ENCODE measurements at regions not wholly inside any gene's neighbourhood (a gene's known extent, or its start where the extent isn't known, plus 50 kb on each side); places are given as distances from the start of the nearest gene placed in this dataset.
"Not testable (repeated sequence)": the region's sequence is repeated elsewhere in the genome, so short reads cannot be mapped to it uniquely, and the experiment has no call there.

- H3K9me3 Mint-ChIP-seq (ENCODE audit: low read depth) = no peaks in the 10 kb centered on the region
- H3K36me3 Mint-ChIP-seq (ENCODE audit: low read depth) = no peaks in the 10 kb centered on the region
- no peak overlapping the region for H3K27ac Mint-ChIP-seq (ENCODE audit: unreplicated experiment)
- DNase-seq (ENCODE audit: low spot score) = no peak
- H3K27me3 Mint-ChIP-seq (ENCODE audit: low read depth) = no peaks in the 10 kb centered on the region
- TF ChIP-seq CTCF (IDR thresholded peaks at IDR 0.05) = no peak
- no peaks in the 10 kb centered on the region for H3K4me1 Mint-ChIP-seq (ENCODE audit: low read depth)
- H3K4me3 Mint-ChIP-seq (ENCODE audit: unreplicated experiment) = no peak overlapping the region
Observed at GRCh38 chr16:80253741-80254140, 287.1 kb upstream of the DYNLRB2 start.

GRCh38 chr16:80250381-80250780 lies 290.4 kb upstream of the DYNLRB2 start:
- peaks cover 4% of the 10 kb centered on the region for H3K4me1 Mint-ChIP-seq (ENCODE audit: low read depth)
- no peaks in the 10 kb centered on the region for H3K36me3 Mint-ChIP-seq (ENCODE audit: low read depth)
- H3K4me3 Mint-ChIP-seq (ENCODE audit: unreplicated experiment) = no peak overlapping the region
- no peaks in the 10 kb centered on the region for H3K27me3 Mint-ChIP-seq (ENCODE audit: low read depth)
- no peak for TF ChIP-seq CTCF (IDR thresholded peaks at IDR 0.05)
- no peak overlapping the region for H3K27ac Mint-ChIP-seq (ENCODE audit: unreplicated experiment)
- H3K9me3 Mint-ChIP-seq (ENCODE audit: low read depth) = no peaks in the 10 kb centered on the region
- DNase-seq (ENCODE audit: low spot score) = no peak

GRCh38 chr16:80243303-80243702 lies 297.5 kb upstream of the DYNLRB2 start:
- peaks cover 12% of the 10 kb centered on the region for H3K9me3 Mint-ChIP-seq (ENCODE audit: low read depth)
- H3K36me3 Mint-ChIP-seq (ENCODE audit: low read depth); H3K27ac Mint-ChIP-seq (ENCODE audit: unreplicated experiment); DNase-seq (ENCODE audit: low spot score); H3K4me1 Mint-ChIP-seq (ENCODE audit: low read depth); H3K4me3 Mint-ChIP-seq (ENCODE audit: unreplicated experiment); H3K27me3 Mint-ChIP-seq (ENCODE audit: low read depth): not testable (repeated sequence)

- not testable (repeated sequence) for H3K4me3 Mint-ChIP-seq (ENCODE audit: unreplicated experiment); H3K27ac Mint-ChIP-seq (ENCODE audit: unreplicated experiment); H3K4me1 Mint-ChIP-seq (ENCODE audit: low read depth); DNase-seq (ENCODE audit: low spot score); H3K27me3 Mint-ChIP-seq (ENCODE audit: low read depth); H3K36me3 Mint-ChIP-seq (ENCODE audit: low read depth)
- H3K9me3 Mint-ChIP-seq (ENCODE audit: low read depth) = peaks cover 12% of the 10 kb centered on the region
Observed at GRCh38 chr16:80242279-80242678, 298.5 kb upstream of the DYNLRB2 start.

GRCh38 chr16:80233097-80233835 lies 307.5 kb upstream of the DYNLRB2 start:
- H3K27me3 Mint-ChIP-seq (ENCODE audit: low read depth) = no peaks in the 10 kb centered on the region
- H3K4me1 Mint-ChIP-seq (ENCODE audit: low read depth) = peaks cover 16% of the 10 kb centered on the region
- H3K27ac Mint-ChIP-seq (ENCODE audit: unreplicated experiment) = no peak overlapping the region
- no peaks in the 10 kb centered on the region for H3K36me3 Mint-ChIP-seq (ENCODE audit: low read depth)
- DNase-seq (ENCODE audit: low spot score) = no peak
- H3K4me3 Mint-ChIP-seq (ENCODE audit: unreplicated experiment) = no peak overlapping the region
- TF ChIP-seq CTCF (IDR thresholded peaks at IDR 0.05) = no peak
- H3K9me3 Mint-ChIP-seq (ENCODE audit: low read depth) = no peaks in the 10 kb centered on the region

- Mint-ChIP-seq H3K36me3 (ENCODE audit: low read depth) (no peaks in the 10 kb centered on the region), H3K4me3 (ENCODE audit: unreplicated experiment) (no peak overlapping the region), H3K27ac (ENCODE audit: unreplicated experiment) (no peak overlapping the region), H3K27me3 (ENCODE audit: low read depth) (no peaks in the 10 kb centered on the region), H3K9me3 (ENCODE audit: low read depth) (peaks cover 2% of the 10 kb centered on the region), H3K4me1 (ENCODE audit: low read depth) (peaks cover 16% of the 10 kb centered on the region)
- DNase-seq (ENCODE audit: low spot score) = no peak
- TF ChIP-seq CTCF (IDR thresholded peaks at IDR 0.05) = no peak
Observed at GRCh38 chr16:80231888-80232287, 308.9 kb upstream of the DYNLRB2 start.
